Hepatocyte (in vitro differentiated cells): ENCODE measurements at regions not wholly inside any gene's neighbourhood (a gene's known extent, or its start where the extent isn't known, plus 50 kb on each side); places are given as distances from the start of the nearest gene placed in this dataset.
A peak's percentile ranks its signal among the peaks of the same experiment; 100 is the strongest.

Experiments
- DNase-seq: peaks from one replicate; pipeline ENCODE4 v3.0.0-alpha.2; 2016; ENCODE audit warnings: low spot score
- H2AFZ ChIP-seq: fragments of 200-600 bp; sonication (generic); 2 replicates; pipeline ENCODE4 v1.6.0; 2016; ENCODE audit warnings: antibody characterized with exemption, mild to moderate bottlenecking
- H3K27ac ChIP-seq: fragments of 200-600 bp; sonication (generic); 2 replicates; pipeline ENCODE4 v1.5.1; 2016; ENCODE audit warnings: mild to moderate bottlenecking
- H3K27me3 ChIP-seq: fragments of 200-600 bp; sonication (generic); 2 replicates; pipeline ENCODE4 v1.6.1; 2016
- H3K36me3 ChIP-seq: fragments of 200-600 bp; sonication (generic); replicated peaks from 2 replicates; pipeline ENCODE4 v1.5.1; 2016; ENCODE audit warnings: low read depth; ENCODE audit not compliant: insufficient read depth
- H3K4me1 ChIP-seq: fragments of 200-600 bp; sonication (generic); 2 replicates; pipeline ENCODE4 v1.5.1; 2016; ENCODE audit warnings: mild to moderate bottlenecking, moderate library complexity; ENCODE audit not compliant: insufficient read depth
- H3K4me2 ChIP-seq: fragments of 200-600 bp; sonication (generic); 2 replicates; pipeline ENCODE4 v1.6.0; 2016
- H3K4me3 ChIP-seq: fragments of 200-600 bp; sonication (generic); 2 replicates; pipeline ENCODE4 v1.5.1; 2016; ENCODE audit warnings: mild to moderate bottlenecking
- H3K79me2 ChIP-seq: fragments of 200-600 bp; sonication (generic); 2 replicates; pipeline ENCODE4 v1.6.0; 2017; ENCODE audit warnings: mild to moderate bottlenecking
- H3K9me2 ChIP-seq: fragments of 200-600 bp; sonication (generic); replicated peaks from 2 replicates; pipeline ENCODE4 v1.6.0; 2017; ENCODE audit warnings: mild to moderate bottlenecking; ENCODE audit not compliant: insufficient read depth
- H3K9me3 ChIP-seq: fragments of 200-600 bp; sonication (generic); 2 replicates; pipeline ENCODE4 v1.5.1; 2016; ENCODE audit warnings: low read depth, mild to moderate bottlenecking
- H4K20me1 ChIP-seq: fragments of 200-600 bp; sonication (generic); 2 replicates; pipeline ENCODE4 v1.6.0; 2016; ENCODE audit warnings: mild to moderate bottlenecking; ENCODE audit not compliant: insufficient read depth, poor library complexity, severe bottlenecking
- CTCF ChIP-seq: fragments of 200-600 bp; sonication (generic); IDR thresholded peaks from 2 replicates; pipeline ENCODE4 v1.5.1; 2016; ENCODE audit warnings: antibody characterized with exemption, mild to moderate bottlenecking; ENCODE audit not compliant: poor library complexity
- EZH2 ChIP-seq: fragments of 200-600 bp; sonication (generic); IDR thresholded peaks from 2 replicates; pipeline ENCODE4 v1.6.1; 2016; ENCODE audit warnings: antibody characterized with exemption, mild to moderate bottlenecking, borderline replicate concordance
- EZH2phosphoT487 ChIP-seq: fragments of 200-600 bp; sonication (generic); IDR thresholded peaks from one replicate; pipeline ENCODE4 v1.6.1; 2018; ENCODE audit warnings: antibody characterized with exemption, mild to moderate bottlenecking, low read depth, moderate library complexity; ENCODE audit not compliant: unreplicated experiment, severe bottlenecking
- WGBS: methylation state at CpG from one replicate; pipeline ENCODE4 v1.1.6; 2016; ENCODE audit warnings: low lambda C conversion rate; ENCODE audit errors: missing lambda C conversion rate; 5-methylcytosine and 5-hydroxymethylcytosine counted together

- 18% methylated on average over 24 of the region's 58 CpGs for WGBS
- no peak overlapping the region for H2AFZ ChIP-seq
- H3K4me2 ChIP-seq, result peak overlapping the region; percentile 75
Measured at GRCh38 chr1:23619299-23620188, 60.2 kb upstream of the ID3 start.

GRCh38 chr1:23618586-23619083 lies 59.3 kb upstream of the ID3 start:
- Histone ChIP-seq H3K9me2 (no peaks in the 10 kb centered on the region), H3K27me3 (peaks cover 10% of the 10 kb centered on the region), H2AFZ (no peak overlapping the region), H3K4me2 (no peak overlapping the region), H3K36me3 (no peaks in the 10 kb centered on the region), H3K4me1 (no peaks in the 10 kb centered on the region), H4K20me1 (no peaks in the 10 kb centered on the region), H3K27ac (no peak overlapping the region), H3K4me3 (no peak overlapping the region), H3K79me2 (no peaks in the 10 kb centered on the region), H3K9me3 (no peaks in the 10 kb centered on the region)
- TF ChIP-seq EZH2phosphoT487, result no peak
- no peak for TF ChIP-seq EZH2
- no peak for TF ChIP-seq CTCF
- 86% methylated on average over 7 of the region's 7 CpGs for WGBS
- no peak for DNase-seq

More at GRCh38 chr1:23619299-23620188, 60.2 kb upstream of the ID3 start:
- Histone ChIP-seq H3K9me3 (no peaks in the 10 kb centered on the region), H4K20me1 (no peaks in the 10 kb centered on the region), H3K79me2 (no peaks in the 10 kb centered on the region), H3K36me3 (no peaks in the 10 kb centered on the region), H3K4me3 (no peak overlapping the region), H3K9me2 (no peaks in the 10 kb centered on the region), H3K27ac (no peak overlapping the region), H3K4me1 (no peaks in the 10 kb centered on the region), H3K27me3 (peaks cover 10% of the 10 kb centered on the region)
- TF ChIP-seq EZH2, result no peak
- DNase-seq, result peak; percentile 80

GRCh38 chr1:23617084-23617521 lies 57.8 kb upstream of the ID3 start:
- Histone ChIP-seq H4K20me1 (no peaks in the 10 kb centered on the region), H3K9me2 (no peaks in the 10 kb centered on the region), H3K27ac (no peak overlapping the region), H3K4me3 (no peak overlapping the region), H3K4me2 (no peak overlapping the region), H3K4me1 (no peaks in the 10 kb centered on the region), H3K27me3 (peaks cover 10% of the 10 kb centered on the region), H2AFZ (no peak overlapping the region), H3K36me3 (no peaks in the 10 kb centered on the region), H3K79me2 (no peaks in the 10 kb centered on the region), H3K9me3 (no peaks in the 10 kb centered on the region)
- 56% methylated on average over 8 of the region's 8 CpGs for WGBS
- DNase-seq, result no peak
- TF ChIP-seq EZH2 (no peak), CTCF (no peak), EZH2phosphoT487 (no peak)

GRCh38 chr1:23616292-23616824 lies 57.1 kb upstream of the ID3 start:
- H3K4me1 ChIP-seq, result no peaks in the 10 kb centered on the region
- H3K79me2 ChIP-seq, result no peaks in the 10 kb centered on the region
- no peak overlapping the region for H3K4me3 ChIP-seq
- no peak overlapping the region for H3K4me2 ChIP-seq
- H3K27ac ChIP-seq, result no peak overlapping the region
- no peak for DNase-seq
- no peaks in the 10 kb centered on the region for H3K9me3 ChIP-seq
- no peaks in the 10 kb centered on the region for H3K36me3 ChIP-seq
- TF ChIP-seq EZH2, result no peak
- no peak for TF ChIP-seq EZH2phosphoT487
- no peak for TF ChIP-seq CTCF
- WGBS, result 93% methylated on average over 5 of the region's 5 CpGs
- peaks cover 10% of the 10 kb centered on the region for H3K27me3 ChIP-seq
- no peaks in the 10 kb centered on the region for H3K9me2 ChIP-seq
- no peaks in the 10 kb centered on the region for H4K20me1 ChIP-seq
- no peak overlapping the region for H2AFZ ChIP-seq
